Activated B cell treated with CpG ODN at 0.5 μM for 24 hours (primary cell): ENCODE measurements at regions not wholly inside any gene's neighbourhood (a gene's known extent, or its start where the extent isn't known, plus 50 kb on each side); places are given as distances from the start of the nearest gene placed in this dataset.

Source experiments
- ATAC-seq: fragments of 200-7000 bp; cut with Tn5 transposase; one replicate; pipeline ENCODE4 v1.10.0; 2021; ENCODE audit warnings: low read depth, mild to moderate bottlenecking, moderate library complexity
- CTCF ChIA-PET: fragments of 350-600 bp; sonication (Branson Sonifier 250); formaldehyde crosslinking; loops from one replicate; lab custom pipeline; 2021; ENCODE audit warnings: antibody characterized with exemption; lab: Charles Lee
- POLR2A ChIA-PET: fragments of 350-600 bp; sonication (Branson Sonifier 250); formaldehyde crosslinking; loops from one replicate; lab custom pipeline; 2021; ENCODE audit warnings: antibody characterized with exemption; lab: Charles Lee
- DNase-seq: peaks from one replicate; pipeline ENCODE4 v3.0.0; 2022
- H3K27ac Mint-ChIP-seq: one replicate; pipeline ENCODE4 v1.8.0; 2020; ENCODE audit warnings: mixed read lengths
- H3K27me3 Mint-ChIP-seq: one replicate; pipeline ENCODE4 v1.8.0; 2021; ENCODE audit warnings: mixed read lengths
- H3K36me3 Mint-ChIP-seq: one replicate; pipeline ENCODE4 v1.8.0; 2021; ENCODE audit warnings: low read depth, mixed read lengths
- H3K4me1 Mint-ChIP-seq: one replicate; pipeline ENCODE4 v1.8.0; 2021; ENCODE audit warnings: mixed read lengths
- H3K4me3 Mint-ChIP-seq: one replicate; pipeline ENCODE4 v1.8.0; 2020; ENCODE audit warnings: mild to moderate bottlenecking, mixed read lengths
- H3K9me3 Mint-ChIP-seq: one replicate; pipeline ENCODE4 v1.8.0; 2020; ENCODE audit warnings: mixed read lengths
- intact Hi-C: fragments of 100-400 bp; cut with micrococcal nuclease; formaldehyde crosslinking; loops from one replicate; pipeline ENCODE4 v1.15.1; 2024
- TF ChIP-seq, protein P1 (sequence below): fragments of 200-600 bp; IDR thresholded peaks from one replicate; pipeline ENCODE4 v1.8.0; 2022; ENCODE audit warnings: antibody characterized with exemption, mild to moderate bottlenecking

DNA sequence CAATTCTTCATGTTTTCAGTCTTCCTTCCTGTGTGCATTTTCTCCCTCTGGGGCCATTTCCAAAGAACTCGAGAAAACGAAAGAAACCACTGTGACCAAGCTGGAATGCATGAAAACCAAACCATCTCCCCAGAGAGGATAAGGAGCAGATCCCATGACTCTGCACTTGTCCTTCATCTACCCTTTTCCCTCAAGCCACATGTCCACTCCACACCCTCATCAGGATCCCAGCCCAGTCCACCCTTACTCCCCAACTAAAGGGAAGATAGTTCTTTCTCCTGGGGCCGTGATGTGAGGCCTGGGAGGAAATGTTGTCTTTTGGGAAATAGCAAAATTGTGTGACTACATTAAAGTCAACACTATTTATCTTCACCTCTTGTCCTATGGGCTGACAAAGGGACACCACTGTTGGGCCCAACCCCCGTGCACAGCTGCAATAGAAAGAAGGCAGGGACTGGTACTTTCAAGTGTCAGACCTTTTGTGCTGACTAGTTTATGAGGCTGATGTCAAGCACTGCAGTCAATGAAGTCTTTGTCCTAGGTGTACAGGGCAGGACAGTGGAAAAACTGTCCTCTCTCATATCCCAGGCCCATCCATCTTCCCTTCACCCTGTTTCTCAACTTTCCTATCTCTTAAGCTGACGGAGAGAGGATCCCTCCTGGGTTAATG, 487.1 kb upstream of the NR2F2 start:
- CTCF ChIA-PET = no interaction called here
- DNase-seq = no peak
- H3K36me3 Mint-ChIP-seq = no peaks in the 10 kb centered on the region
- H3K4me1 Mint-ChIP-seq = no peaks in the 10 kb centered on the region
- POLR2A ChIA-PET = no interaction called here
- ATAC-seq = no peak
- no peak overlapping the region for H3K4me3 Mint-ChIP-seq
- intact Hi-C loops = no loop called here
- TF ChIP-seq, protein P1, sequence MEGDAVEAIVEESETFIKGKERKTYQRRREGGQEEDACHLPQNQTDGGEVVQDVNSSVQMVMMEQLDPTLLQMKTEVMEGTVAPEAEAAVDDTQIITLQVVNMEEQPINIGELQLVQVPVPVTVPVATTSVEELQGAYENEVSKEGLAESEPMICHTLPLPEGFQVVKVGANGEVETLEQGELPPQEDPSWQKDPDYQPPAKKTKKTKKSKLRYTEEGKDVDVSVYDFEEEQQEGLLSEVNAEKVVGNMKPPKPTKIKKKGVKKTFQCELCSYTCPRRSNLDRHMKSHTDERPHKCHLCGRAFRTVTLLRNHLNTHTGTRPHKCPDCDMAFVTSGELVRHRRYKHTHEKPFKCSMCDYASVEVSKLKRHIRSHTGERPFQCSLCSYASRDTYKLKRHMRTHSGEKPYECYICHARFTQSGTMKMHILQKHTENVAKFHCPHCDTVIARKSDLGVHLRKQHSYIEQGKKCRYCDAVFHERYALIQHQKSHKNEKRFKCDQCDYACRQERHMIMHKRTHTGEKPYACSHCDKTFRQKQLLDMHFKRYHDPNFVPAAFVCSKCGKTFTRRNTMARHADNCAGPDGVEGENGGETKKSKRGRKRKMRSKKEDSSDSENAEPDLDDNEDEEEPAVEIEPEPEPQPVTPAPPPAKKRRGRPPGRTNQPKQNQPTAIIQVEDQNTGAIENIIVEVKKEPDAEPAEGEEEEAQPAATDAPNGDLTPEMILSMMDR = no peak
- peaks cover 9% of the 10 kb centered on the region for H3K9me3 Mint-ChIP-seq
- no peaks in the 10 kb centered on the region for H3K27me3 Mint-ChIP-seq
- no peak overlapping the region for H3K27ac Mint-ChIP-seq

DNA sequence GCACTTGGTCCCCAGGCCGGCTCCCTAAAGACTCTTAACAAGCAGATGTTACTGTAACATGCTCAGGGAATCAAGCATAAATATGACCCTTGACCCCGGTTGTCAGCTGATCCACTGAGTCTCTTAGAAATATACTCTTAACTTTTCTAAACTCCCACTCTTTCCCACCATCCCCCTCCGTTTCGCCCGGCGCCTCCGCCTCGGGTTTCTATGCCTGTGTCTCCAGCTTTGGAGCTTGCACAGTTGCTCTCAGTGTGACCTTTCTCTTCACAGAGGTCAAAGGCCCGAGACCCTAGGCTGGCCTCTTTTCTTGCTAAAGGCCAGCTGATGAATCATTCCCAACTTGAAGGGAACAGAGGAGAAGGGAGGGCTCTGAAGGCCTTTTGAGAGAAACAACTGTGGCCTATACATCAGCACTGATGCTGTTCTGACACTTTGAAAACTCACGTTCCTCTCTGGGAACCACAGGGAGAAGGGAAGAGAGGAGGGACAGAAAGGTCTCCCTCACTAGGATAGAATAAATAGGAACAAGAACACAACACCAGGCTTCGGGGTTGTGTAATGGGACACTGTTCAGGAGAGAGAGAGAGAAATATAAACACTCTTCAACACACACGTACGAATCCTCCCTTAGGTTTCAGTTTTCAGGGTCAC, 484.5 kb upstream of the NR2F2 start:
- peaks cover 11% of the 10 kb centered on the region for H3K9me3 Mint-ChIP-seq
- H3K4me3 Mint-ChIP-seq = no peak overlapping the region
- intact Hi-C loops = no loop called here
- H3K36me3 Mint-ChIP-seq = no peaks in the 10 kb centered on the region
- no peak overlapping the region for H3K27ac Mint-ChIP-seq
- CTCF ChIA-PET = no interaction called here
- DNase-seq = no peak
- POLR2A ChIA-PET = no interaction called here
- TF ChIP-seq, protein P1 = no peak
- H3K4me1 Mint-ChIP-seq = no peaks in the 10 kb centered on the region
- H3K27me3 Mint-ChIP-seq = no peaks in the 10 kb centered on the region
- ATAC-seq = no peak

DNA sequence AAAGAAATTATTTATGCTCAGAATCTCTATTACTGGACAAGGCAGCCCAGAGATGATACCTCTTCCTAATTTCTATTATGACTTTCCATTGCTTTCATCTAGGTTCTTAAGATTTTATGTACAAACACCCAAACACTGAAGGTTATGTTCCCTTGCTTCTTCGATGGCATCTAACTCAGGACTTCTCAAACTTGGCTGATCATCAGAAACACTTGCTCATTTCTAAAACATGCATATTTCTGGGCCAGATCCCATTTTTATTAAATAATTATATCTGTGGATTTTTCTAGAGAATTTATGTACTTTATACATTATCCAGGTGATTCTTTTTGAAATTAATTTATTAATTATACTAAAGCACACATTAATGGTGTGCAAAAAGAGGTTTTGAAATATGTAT, 482.4 kb upstream of the NR2F2 start:
- no peak overlapping the region for H3K27ac Mint-ChIP-seq
- DNase-seq (no peak), ATAC-seq (no peak)
- H3K36me3 Mint-ChIP-seq = no peaks in the 10 kb centered on the region
- ChIA-PET POLR2A (no interaction called here), CTCF (no interaction called here)
- no peaks in the 10 kb centered on the region for H3K27me3 Mint-ChIP-seq
- no peak overlapping the region for H3K4me3 Mint-ChIP-seq
- TF ChIP-seq, protein P1 = no peak
- peaks cover 7% of the 10 kb centered on the region for H3K9me3 Mint-ChIP-seq
- no peaks in the 10 kb centered on the region for H3K4me1 Mint-ChIP-seq
- intact Hi-C loops = no loop called here

DNA sequence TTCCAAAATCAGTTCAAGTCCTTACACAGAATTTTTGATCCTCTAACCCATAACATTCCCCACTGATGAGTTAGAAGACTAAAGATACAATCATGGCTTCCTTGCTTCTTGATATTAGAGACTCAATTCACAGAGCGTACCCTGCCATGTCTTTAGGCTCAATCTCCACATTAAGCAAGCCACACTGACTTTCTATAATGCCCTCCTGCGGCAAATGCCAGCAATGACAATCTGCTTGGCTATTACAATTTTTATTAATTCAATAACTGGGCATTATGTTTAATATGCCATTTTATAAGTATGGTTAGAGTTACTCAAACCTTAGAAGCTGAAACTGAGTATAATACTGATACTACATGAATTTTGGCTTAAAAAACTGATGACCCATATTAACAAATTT, 479.7 kb upstream of the NR2F2 start:
- peaks cover 5% of the 10 kb centered on the region for H3K9me3 Mint-ChIP-seq
- no peaks in the 10 kb centered on the region for H3K4me1 Mint-ChIP-seq
- CTCF ChIA-PET = no interaction called here
- no peaks in the 10 kb centered on the region for H3K36me3 Mint-ChIP-seq
- intact Hi-C loops = no loop called here
- DNase-seq (no peak), ATAC-seq (no peak)
- no peak overlapping the region for H3K4me3 Mint-ChIP-seq
- no peak overlapping the region for H3K27ac Mint-ChIP-seq
- TF ChIP-seq, protein P1 = no peak
- POLR2A ChIA-PET = no interaction called here
- H3K27me3 Mint-ChIP-seq = no peaks in the 10 kb centered on the region

DNA sequence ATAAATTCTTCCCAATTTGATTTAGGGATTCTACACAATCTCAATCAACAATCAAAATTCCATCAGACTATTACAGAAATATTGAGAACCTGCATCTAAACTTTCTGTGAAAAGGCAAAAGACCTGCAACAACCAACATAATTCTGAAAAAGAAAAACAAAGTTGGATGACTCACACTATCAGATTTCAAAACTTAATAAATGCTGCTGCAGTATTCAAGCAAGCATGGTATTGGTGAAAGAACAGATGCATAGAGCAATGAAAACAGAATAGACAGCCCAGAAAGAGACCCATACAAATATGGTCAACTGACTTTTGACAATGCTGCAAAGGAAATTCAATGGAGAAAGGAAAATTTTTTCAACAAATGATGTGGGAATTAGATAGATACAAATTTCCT, 477.1 kb upstream of the NR2F2 start:
- ATAC-seq (no peak), DNase-seq (no peak)
- Mint-ChIP-seq H3K4me3 (no peak overlapping the region), H3K9me3 (peaks cover 5% of the 10 kb centered on the region), H3K4me1 (no peaks in the 10 kb centered on the region), H3K27ac (no peak overlapping the region), H3K36me3 (no peaks in the 10 kb centered on the region), H3K27me3 (no peaks in the 10 kb centered on the region)
- intact Hi-C loops = no loop called here
- ChIA-PET POLR2A (interaction anchor here (0.7 kb wide), 1 partner anchor 1396 kb away, joined by 3 read pairs; no protein-coding TSS in a partner anchor), CTCF (no interaction called here)
- TF ChIP-seq, protein P1 = no peak
